Right lobe of liver (tissue), 6 donors: ENCODE measurements at regions not wholly inside any gene's neighbourhood (a gene's known extent, or its start where the extent isn't known, plus 50 kb on each side); places are given as distances from the start of the nearest gene placed in this dataset.

Experiments used
- ATAC-seq, 4 donors: fragments of 200-7000 bp; cut with Tn5 transposase; one replicate each; pipeline ENCODE4 v1.9.1; 2020; ENCODE audit warnings: mild to moderate bottlenecking in 4 of 4, moderate library complexity in 4 of 4
- DNase-seq, 3 donors: peaks; one replicate each; pipeline ENCODE4 v3.0.0-alpha.2; 2020
- H3K27ac ChIP-seq, 3 donors: fragments of 200-600 bp; one replicate each; pipeline ENCODE4 v1.8.0; 2022
- H3K27me3 ChIP-seq, 2 donors: fragments of 200-600 bp; one replicate each; pipeline ENCODE4 v1.8.0; 2022
- H3K36me3 ChIP-seq, 4 donors: fragments of 200-600 bp; sonication (generic) in 1 of 4; one replicate each; pipeline versions ENCODE4 v1.5.1 to v1.8.0; 2017 to 2022; ENCODE audit warnings: control low read depth in 1 of 4
- H3K4me1 ChIP-seq, 4 donors: fragments of 200-600 bp; sonication (generic) in 1 of 4; one replicate each; pipeline versions ENCODE4 v1.5.1 to v1.8.0; 2017 to 2022; ENCODE audit warnings: control low read depth in 1 of 4
- H3K4me3 ChIP-seq, 3 donors: fragments of 200-600 bp; one replicate each; pipeline ENCODE4 v1.8.0; 2022
- H3K9me3 ChIP-seq, 4 donors: fragments of 200-600 bp; sonication (generic) in 1 of 4; one replicate each; pipeline versions ENCODE4 v1.5.1 to v1.8.0; 2017 to 2022; ENCODE audit warnings: control low read depth in 1 of 4
- POLR2A ChIP-seq: fragments of 450-650 bp; IDR thresholded peaks from one replicate; pipeline ENCODE4 v1.6.1; 2017; ENCODE audit warnings: antibody characterized with exemption, mild to moderate bottlenecking
- WGBS: methylation state at CpG from one replicate; pipeline ENCODE4 v1.1.6; 2018; ENCODE audit warnings: low coverage, low lambda C conversion rate; ENCODE audit not compliant: insufficient coverage; ENCODE audit errors: missing lambda C conversion rate; 5-methylcytosine and 5-hydroxymethylcytosine counted together
- intact Hi-C, 2 donors: fragments of 100-400 bp; cut with DNase I; formaldehyde crosslinking; loops; one replicate each; pipeline versions ENCODE4 v1.11.2 to v1.14.1; 2022
- TF ChIP-seq, protein P1 (sequence below), 4 donors: fragments of 200-600 bp in 3 of 4; fragments of 450-650 bp in 1 of 4; IDR thresholded peaks; one replicate each; pipeline versions ENCODE4 v1.5.1 to v1.8.0; 2016 to 2022; ENCODE audit warnings: antibody characterized with exemption in 4 of 4, mild to moderate bottlenecking in 2 of 4
- donor health status: DM: no; HTN: yes; CAD: no.
- donor health status: DM: no; HTN: no; CAD: no.
- donor health status: DM: no; HTN: no; CAD: no.
- donor health status: DM: no; HTN: yes; CAD: no.
- donor health status: DM: no; HTN: yes; CAD: no.

DNA sequence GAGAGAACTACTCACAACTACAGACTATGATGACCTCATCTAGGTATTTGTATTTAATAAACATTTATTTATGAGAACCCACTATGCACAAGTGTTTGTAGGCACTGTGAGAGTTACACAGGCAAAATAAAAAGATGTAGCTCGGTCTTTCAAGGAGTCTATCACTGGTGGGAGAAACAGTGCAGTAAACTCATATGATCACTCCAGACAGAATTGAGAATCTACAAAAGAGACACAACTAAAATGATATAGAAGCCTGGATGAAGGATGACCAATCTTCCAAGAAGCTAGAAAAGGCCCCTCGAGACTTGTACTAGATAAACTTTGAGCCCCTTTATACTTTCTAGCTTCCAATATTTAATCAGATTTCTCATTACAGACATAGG lies 70.2 kb upstream of the ZBTB20 start:
- Histone ChIP-seq H3K36me3 (no peaks in the 10 kb centered on the region), H3K4me3 (no peak overlapping the region), H3K9me3 (no peaks in the 10 kb centered on the region), H3K4me1 (no peaks in the 10 kb centered on the region), H3K27me3 (no peaks in the 10 kb centered on the region), H3K27ac (no peak overlapping the region)
- intact Hi-C loops = no loop called here
- TF ChIP-seq POLR2A = no peak
- TF ChIP-seq, protein P1, sequence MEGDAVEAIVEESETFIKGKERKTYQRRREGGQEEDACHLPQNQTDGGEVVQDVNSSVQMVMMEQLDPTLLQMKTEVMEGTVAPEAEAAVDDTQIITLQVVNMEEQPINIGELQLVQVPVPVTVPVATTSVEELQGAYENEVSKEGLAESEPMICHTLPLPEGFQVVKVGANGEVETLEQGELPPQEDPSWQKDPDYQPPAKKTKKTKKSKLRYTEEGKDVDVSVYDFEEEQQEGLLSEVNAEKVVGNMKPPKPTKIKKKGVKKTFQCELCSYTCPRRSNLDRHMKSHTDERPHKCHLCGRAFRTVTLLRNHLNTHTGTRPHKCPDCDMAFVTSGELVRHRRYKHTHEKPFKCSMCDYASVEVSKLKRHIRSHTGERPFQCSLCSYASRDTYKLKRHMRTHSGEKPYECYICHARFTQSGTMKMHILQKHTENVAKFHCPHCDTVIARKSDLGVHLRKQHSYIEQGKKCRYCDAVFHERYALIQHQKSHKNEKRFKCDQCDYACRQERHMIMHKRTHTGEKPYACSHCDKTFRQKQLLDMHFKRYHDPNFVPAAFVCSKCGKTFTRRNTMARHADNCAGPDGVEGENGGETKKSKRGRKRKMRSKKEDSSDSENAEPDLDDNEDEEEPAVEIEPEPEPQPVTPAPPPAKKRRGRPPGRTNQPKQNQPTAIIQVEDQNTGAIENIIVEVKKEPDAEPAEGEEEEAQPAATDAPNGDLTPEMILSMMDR (IDR thresholded peaks at IDR 0.05) = no peak
- WGBS = 2% methylated on average over 2 of the region's 2 CpGs
- ATAC-seq (no peak), DNase-seq (no peak)

DNA sequence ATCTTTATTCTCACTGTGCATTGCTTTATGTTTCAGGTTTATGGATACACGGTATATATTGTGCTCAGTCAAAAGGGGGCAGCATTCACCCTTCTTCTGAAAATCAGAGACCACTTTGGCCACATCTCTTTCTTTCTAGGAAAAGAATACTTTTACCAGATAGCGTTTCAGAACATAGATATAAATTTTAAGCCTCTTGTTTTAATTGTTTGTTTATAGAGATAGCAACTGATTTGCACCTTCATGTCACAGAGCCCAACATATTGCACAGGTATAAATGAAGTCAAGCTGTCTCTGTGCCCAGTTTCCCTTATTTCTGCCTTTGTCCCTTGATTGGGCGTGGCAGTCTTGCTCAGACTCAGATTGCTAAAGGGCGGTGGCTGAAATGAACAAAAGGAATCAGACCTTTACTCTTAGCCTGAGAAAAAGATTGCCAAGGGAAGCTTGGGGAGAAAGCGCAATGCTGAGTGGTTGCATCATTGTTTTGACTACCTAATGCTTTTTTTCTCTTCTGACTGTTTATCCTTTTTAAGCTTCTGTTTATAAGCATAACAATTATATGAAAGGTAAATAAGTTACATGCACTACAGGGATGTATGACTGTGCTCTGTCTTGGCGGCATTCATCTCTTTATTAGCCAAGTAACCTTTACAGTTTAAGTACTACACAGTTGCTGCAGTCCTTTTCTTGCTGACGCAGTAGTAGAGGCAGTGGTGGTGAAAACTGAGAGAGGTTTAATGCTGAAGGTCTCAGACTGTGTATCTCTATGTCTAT lies 70.8 kb upstream of the ZBTB20 start:
- ATAC-seq (peak; percentile 55 to 79 (median 60)), DNase-seq (no peak)
- Histone ChIP-seq H3K36me3 (no peaks in the 10 kb centered on the region), H3K4me1 (no peaks in the 10 kb centered on the region), H3K9me3 (no peaks in the 10 kb centered on the region), H3K27ac (no peak overlapping the region), H3K4me3 (no peak overlapping the region), H3K27me3 (no peaks in the 10 kb centered on the region)
- 25% methylated on average over 7 of the region's 7 CpGs for WGBS
- TF ChIP-seq, protein P1 (IDR thresholded peaks at IDR 0.05) = peak; percentile 40 to 54 (median 48)
- no peak for TF ChIP-seq POLR2A
- intact Hi-C loops = no loop called here

DNA sequence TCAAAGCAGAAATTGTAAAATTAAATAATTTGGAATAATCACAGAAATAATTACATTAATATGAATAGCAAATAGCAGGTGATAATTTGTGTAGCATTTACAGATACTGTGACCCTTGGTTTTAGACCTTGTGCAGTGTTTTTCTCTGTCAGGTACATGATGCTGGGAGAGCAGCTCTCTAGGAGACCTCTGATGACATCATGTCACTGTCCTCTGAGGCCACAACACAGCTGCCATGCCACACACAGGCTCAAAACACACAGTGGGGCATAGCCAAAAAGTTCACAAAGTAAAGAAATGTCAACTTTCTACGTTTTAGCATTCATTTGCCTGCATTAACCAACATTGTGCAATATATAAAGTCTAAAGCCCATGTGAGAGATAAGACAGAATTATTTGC lies 71.8 kb upstream of the ZBTB20 start:
- TF ChIP-seq POLR2A = no peak
- TF ChIP-seq, protein P1 (IDR thresholded peaks at IDR 0.05) = no peak
- intact Hi-C loops = no loop called here
- Histone ChIP-seq H3K9me3 (no peaks in the 10 kb centered on the region), H3K27ac (no peak overlapping the region), H3K4me1 (no peaks in the 10 kb centered on the region), H3K27me3 (no peaks in the 10 kb centered on the region), H3K36me3 (no peaks in the 10 kb centered on the region), H3K4me3 (no peak overlapping the region)
- WGBS = 6% methylated on average over 1 of the region's 1 CpG
- no peak for ATAC-seq
- no peak for DNase-seq

DNA sequence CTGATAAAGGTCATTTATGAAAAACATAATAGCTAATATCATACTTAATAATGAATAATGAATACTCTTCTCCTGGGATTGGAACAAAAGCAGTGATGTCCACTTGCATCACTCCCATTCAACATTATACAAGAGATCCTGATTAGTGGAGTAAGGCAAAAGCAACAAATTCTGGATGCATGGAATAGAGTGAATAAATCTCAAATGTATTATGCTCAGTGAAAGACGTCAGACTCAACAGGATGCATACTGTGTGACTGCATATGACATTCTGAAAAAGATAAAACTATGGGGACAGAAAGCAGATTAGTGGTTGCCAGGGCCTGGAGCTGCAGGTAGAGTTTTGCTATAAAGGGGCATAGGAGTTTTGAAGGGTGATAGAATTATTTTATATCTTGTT lies 77.6 kb upstream of the ZBTB20 start:
- no peaks in the 10 kb centered on the region for H3K9me3 ChIP-seq
- intact Hi-C loops = no loop called here
- no peak for TF ChIP-seq POLR2A
- TF ChIP-seq, protein P1 (IDR thresholded peaks at IDR 0.05) = no peak
- no peaks in the 10 kb centered on the region for H3K27me3 ChIP-seq
- WGBS = 85% methylated on average over 1 of the region's 1 CpG
- H3K4me1 ChIP-seq = no peaks in the 10 kb centered on the region
- H3K4me3 ChIP-seq = no peak overlapping the region
- ATAC-seq = no peak
- DNase-seq = no peak
- H3K27ac ChIP-seq = no peak overlapping the region
- H3K36me3 ChIP-seq = no peaks in the 10 kb centered on the region
